LHCN-M2 (cell line): ENCODE measurements at regions not wholly inside any gene's neighbourhood (a gene's known extent, or its start where the extent isn't known, plus 50 kb on each side); places are given as distances from the start of the nearest gene placed in this dataset.
"Not testable (repeated sequence)": the region's sequence is repeated elsewhere in the genome, so short reads cannot be mapped to it uniquely, and the experiment has no call there.

Experiments used
- DNase-seq: peaks from one replicate; pipeline ENCODE4 v3.0.0-alpha.2; 2012; ENCODE audit warnings: low read depth

- DNase-seq = no peak
Observed at GRCh38 chr2:138217975-138218374, 253.7 kb downstream of the HNMT start.

- DNase-seq = no peak
Observed at GRCh38 chr2:138218397-138218796, 254.1 kb downstream of the HNMT start.

GRCh38 chr2:138219961-138220360, 255.7 kb downstream of the HNMT start:
- DNase-seq = no peak

GRCh38 chr2:138221358-138221757, 257.1 kb downstream of the HNMT start:
- DNase-seq = no peak

- DNase-seq = no peak
Observed at GRCh38 chr2:138223319-138223718, 259.0 kb downstream of the HNMT start.

GRCh38 chr2:138227195-138227594, 262.9 kb downstream of the HNMT start:
- no peak for DNase-seq

GRCh38 chr2:138228101-138228500, 263.8 kb downstream of the HNMT start:
- no peak for DNase-seq

- no peak for DNase-seq
Observed at GRCh38 chr2:138234265-138234664, 267.3 kb upstream of the SPOPL start.

GRCh38 chr2:138235041-138235440, 266.5 kb upstream of the SPOPL start:
- DNase-seq = no peak

- no peak for DNase-seq
Observed at GRCh38 chr2:138236142-138236541, 265.4 kb upstream of the SPOPL start.

GRCh38 chr2:138237667-138238384, 263.7 kb upstream of the SPOPL start:
- no peak for DNase-seq

- DNase-seq = no peak
Observed at GRCh38 chr2:138238908-138239307, 262.7 kb upstream of the SPOPL start.

GRCh38 chr2:138239902-138240491, 261.6 kb upstream of the SPOPL start:
- peak; percentile 69 for DNase-seq

- DNase-seq = no peak
Observed at GRCh38 chr2:138243372-138243771, 258.2 kb upstream of the SPOPL start.

GRCh38 chr2:138244501-138244925, 257.1 kb upstream of the SPOPL start:
- DNase-seq = peak; percentile 55

GRCh38 chr2:138245310-138245709, 256.3 kb upstream of the SPOPL start:
- no peak for DNase-seq

GRCh38 chr2:138247302-138247701, 254.3 kb upstream of the SPOPL start:
- DNase-seq = no peak

GRCh38 chr2:138249207-138249606, 252.4 kb upstream of the SPOPL start:
- DNase-seq = no peak

GRCh38 chr2:138250843-138251320, 250.7 kb upstream of the SPOPL start:
- not testable (repeated sequence) for DNase-seq

GRCh38 chr2:138252587-138252986, 249.0 kb upstream of the SPOPL start:
- no peak for DNase-seq

- DNase-seq = no peak
Observed at GRCh38 chr2:138255670-138256069, 245.9 kb upstream of the SPOPL start.

GRCh38 chr2:138267161-138267901, 234.2 kb upstream of the SPOPL start:
- DNase-seq = peak; percentile 77

- no peak for DNase-seq
Observed at GRCh38 chr2:138267902-138268254, 233.7 kb upstream of the SPOPL start.
